ENCODE measurements at regions not wholly inside any gene's neighbourhood (a gene's known extent, or its start where the extent isn't known, plus 50 kb on each side); places are given as distances from the start of the nearest gene placed in this dataset.

- H3K36me3 ChIP-seq (ENCODE audit: insufficient read depth, low read length): no peaks in the 10 kb centered on the region
- no peak for TF ChIP-seq CTCF (IDR thresholded peaks at IDR 0.05)
- H3K4me3 ChIP-seq (ENCODE audit: low read length): no peak overlapping the region
- H3K4me1 ChIP-seq (ENCODE audit: insufficient read depth, low read length): no peaks in the 10 kb centered on the region
- no peaks in the 10 kb centered on the region for H3K27me3 ChIP-seq (ENCODE audit: control insufficient read depth in 1 of 2, insufficient read depth in 2 of 2, low read length in 2 of 2)
- POLR2A ChIA-PET: no interaction called here
- intact Hi-C loops (cut with DNase I, micrococcal nuclease): no loop called here
- ATAC-seq (ENCODE audit: poor library complexity) (no peak), DNase-seq (no peak)
- H3K4me3 Mint-ChIP-seq: no peak overlapping the region
- H3K27ac ChIP-seq (ENCODE audit: low read depth in 1 of 2, low read length in 2 of 2): no peak overlapping the region
- H3K9me3 Mint-ChIP-seq: peaks cover 2% of the 10 kb centered on the region
- CTCF ChIA-PET: no interaction called here
- H3K27me3 Mint-ChIP-seq: peaks cover 8% of the 10 kb centered on the region
- H3K36me3 Mint-ChIP-seq (ENCODE audit: low read depth): no peaks in the 10 kb centered on the region
- no peaks in the 10 kb centered on the region for H3K4me1 Mint-ChIP-seq (ENCODE audit: low read depth)
- H3K9me3 ChIP-seq (ENCODE audit: control insufficient read depth in 1 of 2, insufficient read depth in 1 of 2, low read length in 2 of 2): peaks cover 0 to 11% of the 10 kb centered on the region in 2 experiments
- H3K27ac Mint-ChIP-seq: no peak overlapping the region
Measured at GRCh38 chr11:121800240-121800639, 315.8 kb downstream of the BLID start.

GRCh38 chr11:121797496-121797895 is 318.5 kb downstream of the BLID start:
- H3K9me3 Mint-ChIP-seq: peaks cover 2% of the 10 kb centered on the region
- no peaks in the 10 kb centered on the region for H3K36me3 Mint-ChIP-seq (ENCODE audit: low read depth)
- Histone ChIP-seq H3K4me3 (ENCODE audit: low read length) (no peak overlapping the region), H3K27me3 (ENCODE audit: control insufficient read depth in 1 of 2, insufficient read depth in 2 of 2, low read length in 2 of 2) (peaks cover 0 to 2% of the 10 kb centered on the region in 2 experiments), H3K27ac (ENCODE audit: low read depth in 1 of 2, low read length in 2 of 2) (no peak overlapping the region), H3K36me3 (ENCODE audit: insufficient read depth, low read length) (no peaks in the 10 kb centered on the region), H3K9me3 (ENCODE audit: control insufficient read depth in 1 of 2, insufficient read depth in 1 of 2, low read length in 2 of 2) (peaks cover 4 to 11% of the 10 kb centered on the region in 2 experiments), H3K4me1 (ENCODE audit: insufficient read depth, low read length) (no peaks in the 10 kb centered on the region)
- ATAC-seq (ENCODE audit: poor library complexity) (no peak), DNase-seq (no peak)
- ChIA-PET CTCF (no interaction called here), POLR2A (no interaction called here)
- H3K4me1 Mint-ChIP-seq (ENCODE audit: low read depth): no peaks in the 10 kb centered on the region
- intact Hi-C loops (cut with DNase I, micrococcal nuclease): no loop called here
- no peak for TF ChIP-seq CTCF (IDR thresholded peaks at IDR 0.05)
- H3K4me3 Mint-ChIP-seq: no peak overlapping the region
- H3K27ac Mint-ChIP-seq: no peak overlapping the region
- H3K27me3 Mint-ChIP-seq: no peaks in the 10 kb centered on the region

GRCh38 chr11:121795174-121795573 is 320.8 kb downstream of the BLID start:
- DNase-seq: no peak
- H3K4me1 ChIP-seq (ENCODE audit: insufficient read depth, low read length): no peaks in the 10 kb centered on the region
- H3K27me3 ChIP-seq (ENCODE audit: control insufficient read depth in 1 of 2, insufficient read depth in 2 of 2, low read length in 2 of 2): peaks cover 0 to 6% of the 10 kb centered on the region in 2 experiments
- no peak for TF ChIP-seq CTCF (IDR thresholded peaks at IDR 0.05)
- H3K9me3 ChIP-seq (ENCODE audit: control insufficient read depth in 1 of 2, insufficient read depth in 1 of 2, low read length in 2 of 2): peaks cover 4 to 11% of the 10 kb centered on the region in 2 experiments
- no peak overlapping the region for H3K4me3 Mint-ChIP-seq
- no peak overlapping the region for H3K27ac ChIP-seq (ENCODE audit: low read depth in 1 of 2, low read length in 2 of 2)
- no peaks in the 10 kb centered on the region for H3K36me3 ChIP-seq (ENCODE audit: insufficient read depth, low read length)
- H3K27ac Mint-ChIP-seq: no peak overlapping the region
- no peaks in the 10 kb centered on the region for H3K4me1 Mint-ChIP-seq (ENCODE audit: low read depth)
- H3K36me3 Mint-ChIP-seq (ENCODE audit: low read depth): no peaks in the 10 kb centered on the region
- H3K9me3 Mint-ChIP-seq: peaks cover 2% of the 10 kb centered on the region
- CTCF ChIA-PET: interaction anchor here (0.7 kb wide), 1 partner anchor 20 kb away, joined by 4 read pairs; no protein-coding TSS in a partner anchor
- H3K4me3 ChIP-seq (ENCODE audit: low read length): no peak overlapping the region
- POLR2A ChIA-PET: no interaction called here
- peaks cover 3% of the 10 kb centered on the region for H3K27me3 Mint-ChIP-seq
- intact Hi-C loops (cut with DNase I, micrococcal nuclease): no loop called here
- ATAC-seq (ENCODE audit: poor library complexity): no peak
